Stimulated activated CD4-positive, alpha-beta T cell treated with anti-CD3 and anti-CD28 coated beads, Interleukin-1b, Interleukin-23, amount 100 ng/mL, for 1 hour (primary cell): ENCODE measurements at regions not wholly inside any gene's neighbourhood (a gene's known extent, or its start where the extent isn't known, plus 50 kb on each side); places are given as distances from the start of the nearest gene placed in this dataset.
"Not testable (repeated sequence)": the region's sequence is repeated elsewhere in the genome, so short reads cannot be mapped to it uniquely, and the experiment has no call there.

Experiments used
- DNase-seq, 2 donors: peaks; one replicate each; pipeline ENCODE4 v3.0.0-alpha.2; 2020; ENCODE audit warnings: low read depth in 2 of 2

DNA sequence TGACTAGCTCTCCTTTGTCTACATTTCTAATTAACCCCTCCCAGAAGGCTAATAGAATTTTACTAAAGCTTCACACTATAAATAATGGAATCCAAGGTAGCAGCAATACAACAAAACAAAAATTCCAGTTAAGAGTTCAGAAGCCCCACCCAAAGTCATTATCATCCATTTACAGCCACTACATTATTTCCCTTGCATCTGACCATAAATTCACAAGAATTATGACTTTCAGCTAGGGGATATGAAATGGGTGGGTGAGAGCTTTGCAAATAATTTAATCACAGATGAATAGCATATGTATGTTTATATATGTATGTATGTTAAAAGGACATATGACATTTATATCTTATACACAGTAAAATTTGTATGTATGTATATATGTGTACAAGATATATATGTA lies 65.3 kb upstream of the PTGDR start:
- no peak for DNase-seq

DNA sequence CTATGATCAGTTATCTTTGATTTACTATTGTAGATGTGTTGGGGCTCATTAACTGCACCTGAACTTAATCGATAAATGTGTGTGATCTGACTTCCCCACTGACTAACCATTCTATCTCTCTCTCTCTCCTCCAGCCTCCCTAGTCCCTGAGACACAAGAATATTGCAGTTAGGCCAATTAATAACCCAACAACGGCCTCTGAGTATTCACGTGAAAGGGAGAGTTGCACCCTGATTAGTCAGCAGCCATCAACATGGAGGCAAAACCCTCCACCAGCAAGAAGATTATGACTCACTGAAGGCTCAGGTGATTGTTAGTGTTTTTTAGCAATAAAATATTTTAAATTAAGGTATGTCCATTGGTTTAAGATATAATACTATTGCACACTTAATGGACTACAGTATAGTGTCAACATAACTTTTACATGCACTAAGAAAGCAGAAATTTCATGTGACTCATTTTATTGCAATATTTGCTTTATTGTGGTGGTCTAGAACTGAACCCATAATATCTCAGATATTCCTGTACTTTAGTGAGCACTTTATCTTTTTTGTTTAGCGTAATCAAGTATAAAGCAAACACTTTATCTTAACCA lies 77.1 kb upstream of the PTGDR start:
- no peak for DNase-seq

DNA sequence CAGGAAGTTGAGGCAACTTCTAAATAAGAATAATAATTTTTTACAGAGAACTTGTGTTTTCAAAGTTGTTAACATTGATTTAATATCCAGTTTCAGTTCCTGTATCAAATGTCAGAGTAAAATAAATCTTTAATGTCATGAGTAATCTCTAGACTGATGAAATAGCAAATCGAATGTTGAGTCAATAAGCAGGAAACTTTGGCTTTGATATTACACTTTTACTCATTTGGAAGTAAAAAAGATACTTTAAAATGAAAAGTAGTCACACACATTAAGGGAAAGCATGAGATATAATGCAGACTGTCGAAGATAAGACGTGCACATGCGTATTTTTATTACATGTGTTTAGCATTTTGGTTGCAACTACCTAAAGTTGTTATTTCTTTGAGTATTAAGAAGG lies 78.2 kb upstream of the PTGDR start:
- no peak for DNase-seq

DNA sequence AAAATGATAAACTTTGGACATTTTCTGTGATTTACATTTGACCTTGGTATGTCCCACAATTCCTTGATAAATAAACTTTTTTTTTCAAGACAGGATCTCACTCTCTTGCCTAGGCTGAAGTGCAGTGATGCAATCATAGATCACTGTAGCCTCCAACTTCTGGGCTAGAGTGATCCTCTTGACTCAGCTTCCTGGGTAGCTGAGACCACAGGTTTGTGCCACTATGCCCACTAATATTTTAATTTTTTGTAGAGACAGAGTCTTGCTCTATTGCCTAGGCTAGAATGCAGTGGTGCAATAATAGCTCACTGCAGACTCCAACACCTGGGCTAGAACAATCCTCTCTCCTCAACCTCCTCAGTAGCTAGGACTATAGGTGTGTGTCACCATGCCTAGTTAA lies 79.1 kb upstream of the PTGDR start:
- no peak for DNase-seq

DNA sequence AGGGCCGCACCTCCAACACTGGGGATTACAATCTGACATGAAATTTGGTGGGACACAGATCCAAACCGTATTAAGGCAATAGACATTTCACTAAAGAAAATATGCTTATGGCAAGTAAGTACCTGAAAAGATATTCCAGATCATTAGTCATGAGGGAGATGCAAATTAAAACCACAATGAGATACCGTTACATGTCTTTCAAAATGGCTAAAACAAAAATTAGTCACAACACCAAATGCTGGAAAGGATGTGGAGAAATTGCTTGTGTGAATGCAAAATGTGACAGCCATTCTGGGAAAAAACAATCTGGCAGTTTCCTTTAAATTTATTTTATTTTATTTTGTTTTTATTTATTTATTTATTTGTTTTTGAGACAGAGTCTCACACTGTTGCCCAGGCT lies 82.3 kb upstream of the PTGDR start:
- DNase-seq, result no peak

DNA sequence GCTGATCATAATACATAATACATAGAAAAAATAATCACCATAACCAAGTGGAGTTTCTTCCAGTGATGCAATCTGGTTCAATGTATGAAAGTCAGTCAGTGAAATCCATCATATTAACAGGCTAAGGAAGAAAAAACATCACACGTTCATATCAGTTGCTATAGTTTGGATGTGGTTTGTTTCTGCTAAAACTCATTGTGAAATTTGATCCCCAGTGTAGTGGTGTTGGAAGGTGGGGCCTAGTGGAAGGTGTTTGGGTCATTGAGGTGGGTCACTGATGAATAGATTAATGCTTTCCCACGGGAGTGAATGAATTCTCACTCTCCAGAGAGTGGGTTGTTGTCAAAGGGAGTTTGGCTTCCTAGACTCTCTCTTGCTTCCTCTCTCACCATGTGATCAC lies 84.6 kb upstream of the PTGDR start:
- no peak for DNase-seq

DNA sequence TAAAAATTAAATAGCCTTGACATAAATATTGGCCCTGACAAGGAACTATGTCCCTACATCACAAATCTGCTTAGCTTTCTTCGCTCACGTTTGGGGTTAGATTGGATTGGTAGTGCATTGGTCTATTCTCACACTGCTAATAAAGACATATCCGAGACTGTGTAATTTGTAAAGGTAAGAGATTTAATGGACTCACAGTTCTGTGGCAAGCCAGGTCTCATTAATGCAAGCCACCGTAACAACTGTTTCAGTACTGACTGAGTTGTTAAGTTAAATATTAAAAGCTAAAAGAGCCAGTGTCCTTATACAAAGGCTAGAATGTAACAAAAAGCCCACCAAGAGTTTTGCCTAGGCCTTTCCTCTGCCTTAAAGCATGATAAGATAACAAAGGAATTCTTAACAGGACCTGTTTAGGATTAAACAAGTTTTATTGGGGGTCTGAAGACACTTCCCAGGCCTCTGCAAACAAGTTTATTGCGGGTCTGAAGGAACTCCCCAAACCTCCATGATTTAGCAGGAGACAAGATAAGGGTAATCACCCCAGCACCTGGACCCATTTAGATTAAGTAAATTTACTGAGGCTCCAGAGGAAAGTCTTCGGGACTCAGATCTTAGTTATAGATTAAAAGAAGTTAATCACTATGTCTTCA lies 88.2 kb upstream of the PTGDR start:
- DNase-seq, result no peak

DNA sequence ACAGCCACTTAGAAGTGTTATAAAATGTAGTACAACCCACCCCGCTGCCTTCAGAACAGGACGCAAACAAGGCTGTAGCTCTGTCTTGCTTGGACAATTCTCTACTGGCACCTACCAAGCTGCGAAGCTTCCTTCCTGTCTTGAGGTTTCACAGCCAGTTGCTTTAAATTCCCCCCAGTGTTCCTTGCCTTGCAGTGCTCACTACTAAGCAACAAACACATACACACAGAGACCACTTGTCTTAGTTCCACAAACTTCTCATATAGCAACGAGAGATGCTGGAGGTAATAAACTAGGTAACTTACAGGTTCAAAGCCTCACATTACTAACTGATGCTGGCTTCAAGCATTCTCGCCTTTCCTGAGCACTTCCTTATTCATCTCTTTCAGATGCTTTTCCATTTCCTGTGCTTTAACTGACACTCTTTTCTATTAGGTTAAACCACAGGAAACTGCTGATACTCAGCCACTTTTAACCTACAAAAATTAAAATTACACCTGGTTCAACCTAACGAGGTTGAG lies 91.5 kb upstream of the PTGDR start:
- no peak for DNase-seq

DNA sequence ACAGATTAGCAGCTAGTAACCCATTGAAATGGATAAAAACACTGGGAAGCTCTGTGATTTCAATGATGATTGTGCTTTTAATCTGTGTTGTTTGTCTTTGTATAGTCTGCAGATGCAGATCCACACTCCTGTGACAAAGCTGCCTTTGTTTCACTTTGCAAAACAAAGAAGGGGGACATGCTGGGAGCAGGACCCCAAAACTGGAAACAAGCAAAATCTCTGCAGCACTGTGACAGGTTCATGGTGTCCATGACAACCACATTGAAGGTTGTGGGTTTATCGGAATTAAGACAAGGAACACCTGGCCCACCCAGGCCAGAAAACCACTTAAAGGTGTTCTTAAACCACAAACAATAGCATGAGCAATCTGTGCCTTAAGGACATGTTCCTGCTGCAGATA lies 95.6 kb upstream of the PTGDR start:
- DNase-seq, result not testable (repeated sequence)

DNA sequence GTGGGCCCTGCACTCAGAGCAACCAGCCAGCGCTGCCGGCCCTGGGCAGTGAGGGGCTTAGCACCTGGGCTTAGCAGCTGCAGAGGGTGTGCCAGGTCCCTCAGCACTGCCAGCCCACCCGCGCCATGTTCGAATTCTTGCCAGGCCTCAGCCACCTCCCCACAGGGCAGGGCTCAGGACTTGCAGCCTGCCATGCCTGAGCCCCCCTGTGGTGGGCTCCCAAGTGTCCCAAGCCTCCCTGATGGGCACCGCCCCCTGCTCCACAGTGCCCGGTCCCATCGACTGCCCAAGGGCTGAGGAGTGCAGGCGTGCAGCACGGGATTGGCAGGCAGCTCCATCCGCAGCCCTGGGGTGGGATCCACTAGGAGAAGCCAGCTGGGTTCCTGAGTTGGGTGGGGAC lies 98.0 kb upstream of the NID2 start:
- no peak for DNase-seq

DNA sequence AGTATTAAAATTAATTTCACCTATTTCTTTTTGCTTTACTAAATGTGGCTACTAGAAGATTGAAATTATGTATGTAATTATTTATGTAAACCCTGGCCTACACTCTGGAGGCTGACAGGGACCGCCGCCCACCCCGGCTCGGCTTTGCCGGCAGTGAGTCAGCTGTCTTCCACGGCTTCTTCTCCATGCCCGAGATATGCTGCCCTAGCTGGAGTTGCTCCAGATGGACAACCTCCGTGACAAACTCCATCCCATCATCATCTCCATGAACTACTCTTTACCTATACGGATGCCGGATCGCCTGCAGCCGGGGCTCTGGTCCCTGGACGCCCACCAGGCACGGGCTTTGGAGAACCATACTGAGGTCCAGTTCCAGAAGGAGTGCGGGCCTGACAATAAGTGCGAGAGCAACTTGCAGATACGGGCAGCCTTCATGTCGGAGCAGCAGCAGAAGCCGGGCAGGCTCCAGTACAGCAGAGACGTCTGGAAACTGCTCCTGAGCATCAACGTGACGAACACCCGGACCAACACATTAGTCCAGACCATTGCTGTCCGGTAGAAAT lies 86.9 kb upstream of the NID2 start:
- DNase-seq, result no peak

DNA sequence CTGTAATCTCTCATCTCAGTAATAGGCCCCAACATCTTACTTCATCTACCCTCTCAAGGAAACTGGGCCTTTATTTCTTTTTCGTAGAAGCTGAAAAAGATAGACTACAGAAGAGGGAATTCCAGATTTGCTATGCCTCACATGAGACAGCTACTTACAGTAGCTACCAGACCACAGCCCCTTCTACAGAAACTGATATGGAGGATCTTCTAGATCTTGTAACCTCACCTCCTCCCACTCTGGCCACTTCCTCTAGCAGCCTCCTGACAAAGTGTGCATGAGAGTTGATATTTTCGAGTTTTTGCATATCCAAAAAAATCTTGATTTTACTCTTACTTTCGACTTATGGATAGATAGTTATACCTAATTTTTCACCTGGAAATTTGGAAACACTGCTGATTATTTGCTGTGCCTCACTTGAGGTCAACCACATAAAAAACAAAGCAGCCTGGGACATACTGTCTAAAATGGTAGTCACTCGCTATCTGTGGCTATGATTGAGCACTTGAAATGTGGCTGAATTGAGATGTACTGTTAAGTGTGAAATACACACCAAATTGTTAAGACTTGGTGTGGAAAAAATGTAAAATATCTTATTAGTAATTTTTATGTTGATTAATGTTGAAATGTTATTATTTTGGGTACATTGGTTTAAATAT lies 86.3 kb upstream of the NID2 start:
- no peak for DNase-seq

DNA sequence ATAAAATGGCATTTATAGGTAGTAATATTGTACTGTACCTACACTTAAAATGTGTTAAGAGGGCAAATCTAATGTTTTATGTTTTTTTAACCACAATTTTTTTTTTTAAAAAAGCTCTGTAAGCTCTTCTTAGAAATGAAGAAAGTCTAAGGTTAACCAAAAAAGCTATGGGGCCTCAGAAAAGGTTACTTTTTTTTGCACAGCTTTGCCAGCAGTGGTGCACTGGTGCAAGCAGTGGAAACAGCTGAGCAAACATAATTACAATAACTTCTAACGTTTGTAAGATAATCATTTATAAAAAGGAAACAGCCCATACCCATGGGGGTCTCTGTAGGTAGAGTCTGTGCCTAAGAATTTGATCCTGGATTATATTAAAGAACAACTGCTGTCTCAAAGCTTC lies 85.1 kb upstream of the NID2 start:
- DNase-seq, result no peak

DNA sequence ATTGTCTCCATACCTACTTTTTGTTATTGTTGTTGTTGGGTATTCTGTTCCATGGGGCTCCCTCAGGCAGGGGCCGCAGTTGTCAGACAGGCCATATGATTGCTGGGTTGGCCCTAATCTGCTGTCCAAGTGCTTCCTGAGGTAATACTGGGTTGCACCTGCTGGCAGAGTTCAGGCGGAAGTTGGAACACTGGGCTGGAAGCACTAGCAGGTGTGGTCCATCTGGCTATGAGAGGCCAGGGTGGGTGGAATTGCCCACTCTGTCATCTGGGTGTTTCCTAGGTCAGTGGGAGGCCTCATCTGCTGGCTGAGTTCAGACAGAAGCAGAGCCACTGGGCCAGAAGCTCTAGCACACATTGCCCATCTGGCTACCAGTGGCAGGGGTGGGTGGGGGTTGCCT lies 81.3 kb upstream of the NID2 start:
- no peak for DNase-seq

DNA sequence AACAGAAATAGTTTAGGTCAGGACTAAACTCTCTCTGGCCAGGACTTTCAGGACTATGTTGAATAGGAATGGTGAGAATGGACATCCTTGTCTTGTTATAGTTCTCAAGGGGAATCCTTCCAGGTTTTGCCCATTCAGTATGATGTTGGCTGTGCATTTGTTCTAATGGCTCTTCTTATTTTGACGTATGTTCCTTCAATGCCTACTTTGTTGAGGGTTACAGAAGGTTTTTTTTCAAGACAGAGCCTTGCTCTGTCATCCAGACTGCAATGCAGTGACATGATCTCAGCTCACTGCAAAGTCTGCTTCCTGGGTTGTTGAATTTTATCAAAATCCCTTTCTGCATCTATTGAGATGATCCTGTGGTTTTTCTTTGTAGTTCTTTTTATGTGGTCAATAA lies 79.5 kb upstream of the NID2 start:
- DNase-seq, result no peak

DNA sequence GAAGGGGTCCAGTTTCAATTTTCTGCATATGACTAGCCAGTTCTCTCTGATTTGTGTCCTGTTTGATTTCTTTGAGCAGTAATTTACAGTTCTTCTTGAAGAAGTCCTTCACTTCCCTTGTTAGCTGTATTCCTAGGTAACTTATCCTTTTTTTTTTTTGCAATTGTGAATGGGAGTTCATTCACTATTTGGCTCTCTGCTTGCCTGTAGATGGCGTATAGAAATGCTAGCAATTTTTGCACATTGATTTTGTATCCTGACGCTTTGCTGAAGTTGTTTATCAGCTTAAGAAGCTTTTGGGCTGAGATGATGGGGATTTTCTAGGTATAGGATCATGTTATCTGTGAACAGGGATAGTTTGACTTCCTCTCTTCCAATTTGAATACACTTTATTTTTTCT lies 77.6 kb upstream of the NID2 start:
- DNase-seq, result no peak

DNA sequence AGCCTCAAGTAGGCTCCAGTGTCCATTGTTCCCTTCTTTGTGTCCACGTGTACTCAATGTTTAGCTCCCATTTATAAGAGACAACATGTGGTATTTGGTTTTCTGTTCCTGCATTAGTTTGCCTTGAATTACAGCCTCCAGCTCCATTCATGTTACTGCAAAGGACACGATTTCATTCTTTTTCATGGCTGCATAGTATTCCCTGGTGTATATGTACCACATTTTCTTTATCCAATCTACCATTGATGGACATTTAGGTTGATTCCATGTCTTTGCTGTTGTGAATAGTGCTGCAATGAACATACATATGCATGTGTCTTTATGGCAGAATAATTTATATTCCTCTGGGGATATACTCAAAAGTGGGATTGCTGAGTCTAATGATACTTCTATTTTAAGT lies 75.2 kb upstream of the NID2 start:
- DNase-seq, result not testable (repeated sequence)

DNA sequence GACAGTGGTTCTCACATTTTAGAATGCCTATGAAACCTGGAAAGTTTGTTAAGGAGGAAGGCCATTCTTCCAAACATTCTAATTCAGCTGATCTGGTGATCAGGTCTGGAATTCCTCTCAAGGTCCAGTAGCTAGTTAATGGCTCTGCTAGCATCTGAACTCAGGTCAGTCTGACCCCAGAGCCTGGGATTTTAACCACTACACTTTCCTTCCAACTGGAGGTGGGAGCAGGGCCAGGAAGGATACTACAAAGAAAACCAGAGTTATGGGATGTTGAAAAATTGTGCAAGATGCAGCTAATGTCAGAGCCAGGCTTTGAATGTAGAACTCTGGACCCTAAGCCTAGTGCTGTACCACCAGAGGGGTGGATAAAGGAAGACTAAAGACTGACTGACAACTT lies 73.6 kb upstream of the NID2 start:
- no peak for DNase-seq

DNA sequence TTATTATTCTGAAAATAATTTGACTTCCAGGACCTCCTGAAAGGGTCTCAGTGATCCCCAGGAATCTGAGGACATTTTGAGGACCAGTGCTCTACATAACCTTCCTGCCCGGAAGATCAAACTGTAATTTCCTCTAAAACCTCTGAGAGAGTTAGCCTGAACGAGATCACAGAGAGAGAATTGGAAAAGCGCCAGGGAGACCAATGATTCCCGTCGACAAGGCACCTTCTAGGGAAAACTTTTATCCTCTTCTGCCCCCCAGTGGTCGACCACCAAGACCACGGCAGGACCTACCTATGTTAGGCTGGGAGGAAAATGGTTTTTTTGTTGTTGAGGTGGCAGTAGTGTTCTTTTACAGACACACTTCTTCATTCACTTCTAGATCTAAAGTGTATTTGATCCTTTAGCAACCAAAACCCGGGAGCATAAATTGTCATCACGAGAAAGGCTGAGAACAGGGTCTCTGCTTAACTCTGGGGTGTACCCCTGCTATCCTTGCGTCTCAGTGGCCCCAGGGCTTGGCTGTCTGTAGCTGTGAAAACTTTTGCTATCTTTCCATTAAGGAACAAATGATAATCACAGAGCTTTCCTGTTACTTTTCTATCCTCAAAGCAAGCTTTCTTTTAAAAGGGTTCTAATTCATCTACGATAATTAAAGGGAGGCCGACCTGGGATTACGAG lies 62.9 kb upstream of the NID2 start:
- DNase-seq, result peak in 1 of 2 donors; percentile 4

DNA sequence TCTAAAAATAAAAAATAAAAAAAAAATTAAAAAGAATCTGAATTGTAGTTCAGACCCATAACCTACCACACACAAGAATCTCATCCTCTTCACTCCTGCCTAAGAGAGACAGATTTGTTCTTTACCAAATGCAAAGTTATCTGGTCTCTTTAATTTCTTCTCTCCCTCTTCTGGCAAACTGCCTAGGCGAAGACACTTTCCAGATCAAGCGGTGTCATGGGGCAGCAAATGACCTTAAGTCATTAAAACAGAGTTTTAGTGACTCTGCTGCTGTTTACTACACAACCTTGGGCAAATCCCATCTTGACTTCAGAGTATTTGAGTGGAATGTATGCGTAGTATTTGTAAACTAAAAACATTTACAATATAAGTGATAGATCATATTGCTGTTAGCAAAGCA lies 60.9 kb upstream of the NID2 start:
- DNase-seq, result no peak

DNA sequence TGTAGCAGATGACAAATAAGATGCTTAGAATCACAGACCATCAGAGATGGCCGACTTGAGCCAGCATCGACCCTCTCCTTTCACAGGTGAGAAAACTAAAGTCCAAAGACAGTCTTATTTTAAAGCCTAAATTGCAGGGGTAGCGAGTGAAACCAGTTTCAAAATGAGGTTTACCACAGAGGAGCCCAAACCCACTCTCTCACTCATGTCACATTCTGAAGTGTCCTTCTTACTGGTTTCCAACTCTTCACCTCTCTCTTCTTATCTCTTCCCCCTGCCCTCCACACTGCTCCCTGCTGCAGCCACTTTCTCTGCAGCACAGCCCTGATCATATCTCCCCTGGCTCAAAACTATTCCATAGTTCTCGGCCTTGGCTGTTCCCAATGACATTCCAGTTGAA lies 57.0 kb upstream of the NID2 start:
- DNase-seq, result no peak
